B cell (primary cell): ENCODE measurements at regions not wholly inside any gene's neighbourhood (a gene's known extent, or its start where the extent isn't known, plus 50 kb on each side); places are given as distances from the start of the nearest gene placed in this dataset.

Source experiments
- ATAC-seq: fragments of 200-7000 bp; cut with Tn5 transposase; one replicate; pipeline ENCODE4 v1.10.0; 2021; ENCODE audit warnings: low read depth, mild to moderate bottlenecking, moderate number of reproducible peaks, moderate library complexity
- CTCF ChIA-PET: fragments of 350-600 bp; sonication (Branson Sonifier 250); formaldehyde crosslinking; loops from one replicate; lab custom pipeline; 2021; ENCODE audit warnings: antibody characterized with exemption, inconsistent platforms; lab: Charles Lee
- POLR2A ChIA-PET: fragments of 350-600 bp; sonication (Branson Sonifier 250); formaldehyde crosslinking; loops from one replicate; lab custom pipeline; 2021; ENCODE audit warnings: antibody characterized with exemption; lab: Charles Lee
- DNase-seq: peaks from one replicate; pipeline ENCODE4 v3.0.0; 2013
- H2AFZ ChIP-seq: 2 replicates; pipeline ENCODE4 v1.6.1; 2012; ENCODE audit warnings: mild to moderate bottlenecking, low read depth, low read length; ENCODE audit not compliant: insufficient read depth, poor library complexity, severe bottlenecking
- H3K27ac ChIP-seq, 2 donors: 1 replicate in 1 of 2; 2 replicates in 1 of 2; pipeline ENCODE4 v1.5.1; 2012 to 2013; ENCODE audit warnings: low read length in 2 of 2, mild to moderate bottlenecking in 2 of 2, moderate library complexity in 1 of 2
- H3K27me3 ChIP-seq, 4 experiments: fragments of 200-600 bp in 1 of 4; sonication (generic) in 1 of 4; replicated peaks in 1 of 4; 1 replicate in 2 of 4; 2 replicates in 2 of 4; pipeline versions ENCODE4 v1.6.1 to v1.7.0; 2013 to 2016; ENCODE audit warnings: low read length in 3 of 4, mild to moderate bottlenecking in 2 of 4, mixed read lengths in 1 of 4, moderate library complexity in 1 of 4; ENCODE audit not compliant: insufficient read depth in 4 of 4, control insufficient read depth in 3 of 4; ENCODE audit errors: control extremely low read depth in 1 of 4
- H3K36me3 ChIP-seq, 2 experiments: replicated peaks in 1 of 2; 1 replicate in 1 of 2; 2 replicates in 1 of 2; pipeline versions ENCODE4 v1.6.1 to v1.7.1; 2013; ENCODE audit warnings: low read length in 1 of 2; ENCODE audit not compliant: insufficient read depth in 2 of 2, control insufficient read depth in 1 of 2; ENCODE audit errors: control extremely low read depth in 1 of 2, extremely low read depth in 1 of 2
- H3K4me1 ChIP-seq, 2 donors: fragments of 200-600 bp in 1 of 2; sonication (generic) in 1 of 2; 1 replicate in 1 of 2; 2 replicates in 1 of 2; pipeline versions ENCODE4 v1.5.1 to v1.6.1; 2013 to 2017; ENCODE audit warnings: low read length in 2 of 2; ENCODE audit not compliant: control insufficient read depth in 2 of 2, insufficient read depth in 2 of 2
- H3K4me2 ChIP-seq: replicated peaks from 2 replicates; pipeline ENCODE3; 2012; ENCODE audit warnings: mild to moderate bottlenecking, low read depth, low read length; ENCODE audit not compliant: poor library complexity, severe bottlenecking
- H3K4me3 ChIP-seq, 5 experiments: fragments of 200-600 bp in 1 of 5; sonication (generic) in 1 of 5; 1 replicate in 3 of 5; 2 replicates in 2 of 5; pipeline versions ENCODE4 v1.5.1 to v1.7.0; 2011 to 2016; ENCODE audit warnings: low read length in 4 of 5, mild to moderate bottlenecking in 4 of 5, low read depth in 2 of 5, control low read depth in 1 of 5, moderate library complexity in 1 of 5; ENCODE audit not compliant: insufficient read depth in 1 of 5; ENCODE audit errors: control extremely low read depth in 1 of 5, extremely low read depth in 1 of 5
- H3K79me2 ChIP-seq: fragments of 200-600 bp; sonication (generic); one replicate; pipeline ENCODE4 v1.6.0; 2016; ENCODE audit warnings: low read length; ENCODE audit not compliant: control insufficient read depth, insufficient read depth
- H3K9ac ChIP-seq: fragments of 200-600 bp; sonication (generic); 2 replicates; pipeline ENCODE4 v1.6.1; 2017; ENCODE audit warnings: mild to moderate bottlenecking, low read length, moderate library complexity
- H3K9me3 ChIP-seq, 3 donors: one replicate each; pipeline versions ENCODE4 v1.6.1 to v1.7.1; 2013; ENCODE audit warnings: low read length in 2 of 3; ENCODE audit not compliant: control insufficient read depth in 2 of 3, insufficient read depth in 1 of 3; ENCODE audit errors: control extremely low read depth in 1 of 3
- H4K20me1 ChIP-seq: 2 replicates; pipeline ENCODE4 v1.6.0; 2012; ENCODE audit warnings: mild to moderate bottlenecking, low read length; ENCODE audit not compliant: insufficient read depth, control insufficient read depth, poor library complexity, severe bottlenecking
- H3K27ac Mint-ChIP-seq: one replicate; pipeline ENCODE4 v1.8.0; 2021; ENCODE audit warnings: mixed read lengths
- H3K27me3 Mint-ChIP-seq: one replicate; pipeline ENCODE4 v1.8.0; 2021; ENCODE audit warnings: mixed read lengths
- H3K4me1 Mint-ChIP-seq: one replicate; pipeline ENCODE4 v1.8.0; 2021; ENCODE audit warnings: mixed read lengths
- H3K4me3 Mint-ChIP-seq: one replicate; pipeline ENCODE4 v1.8.0; 2021; ENCODE audit warnings: mixed read lengths
- H3K9me3 Mint-ChIP-seq: one replicate; pipeline ENCODE4 v1.8.0; 2022; ENCODE audit warnings: mixed read lengths; ENCODE audit not compliant: insufficient read depth
- CTCF ChIP-seq: fragments of 200-600 bp; IDR thresholded peaks from one replicate; pipeline ENCODE4 v1.8.0; 2022; ENCODE audit warnings: antibody characterized with exemption, mild to moderate bottlenecking
- EZH2 ChIP-seq: IDR thresholded peaks from 2 replicates; pipeline ENCODE4 v1.6.1; 2012; ENCODE audit warnings: borderline replicate concordance, low read depth, mild to moderate bottlenecking, moderate library complexity, low read length; ENCODE audit not compliant: insufficient read depth, poor library complexity, severe bottlenecking
- WGBS: methylation state at CpG from one replicate; pipeline ENCODE4 v1.1.5; 2013; ENCODE audit warnings: missing lambda C conversion rate; ENCODE audit not compliant: insufficient coverage; 5-methylcytosine and 5-hydroxymethylcytosine counted together
- intact Hi-C: fragments of 100-400 bp; cut with micrococcal nuclease; formaldehyde crosslinking; loops from one replicate; pipeline ENCODE4 v1.10.0; 2022

- intact Hi-C loops, result no loop called here
- no peak overlapping the region for H3K9ac ChIP-seq
- no peaks in the 10 kb centered on the region for H3K36me3 ChIP-seq
- H3K27me3 ChIP-seq, result no peaks in the 10 kb centered on the region
- ChIA-PET POLR2A (no interaction called here), CTCF (no interaction called here)
- no peak for TF ChIP-seq EZH2
- TF ChIP-seq CTCF, result no peak
- H3K4me2 ChIP-seq, result no peak overlapping the region
- peaks cover 0 to 14% (median 0%) of the 10 kb centered on the region in 3 donors for H3K9me3 ChIP-seq
- Mint-ChIP-seq H3K4me1 (no peaks in the 10 kb centered on the region), H3K9me3 (peaks cover 9% of the 10 kb centered on the region), H3K27ac (no peak overlapping the region), H3K4me3 (no peak overlapping the region), H3K27me3 (no peaks in the 10 kb centered on the region)
- H3K4me1 ChIP-seq, result no peaks in the 10 kb centered on the region
- H3K79me2 ChIP-seq, result no peaks in the 10 kb centered on the region
- no peak overlapping the region for H3K4me3 ChIP-seq
- no peak overlapping the region for H3K27ac ChIP-seq
- DNase-seq (no peak), ATAC-seq (no peak)
- H4K20me1 ChIP-seq, result no peaks in the 10 kb centered on the region
- no peak overlapping the region for H2AFZ ChIP-seq
- no CpG with 5 or more reads among the region's 3 CpGs for WGBS
These were observed 976.1 kb upstream of the MAP3K7 start for GRCh38 chr6:91562955-91563354.

- H3K4me3 ChIP-seq, result no peak overlapping the region
- H2AFZ ChIP-seq, result no peak overlapping the region
- TF ChIP-seq EZH2, result no peak
- TF ChIP-seq CTCF, result no peak
- CTCF ChIA-PET, result no interaction called here
- H3K9me3 ChIP-seq, result peaks cover 0 to 11% (median 0%) of the 10 kb centered on the region in 3 donors
- ATAC-seq (no peak), DNase-seq (no peak)
- H3K4me2 ChIP-seq, result no peak overlapping the region
- H3K27me3 ChIP-seq, result no peaks in the 10 kb centered on the region
- H3K4me1 ChIP-seq, result no peaks in the 10 kb centered on the region
- H3K9ac ChIP-seq, result no peak overlapping the region
- no peak overlapping the region for H3K4me3 Mint-ChIP-seq
- no peaks in the 10 kb centered on the region for H3K4me1 Mint-ChIP-seq
- no peaks in the 10 kb centered on the region for H3K36me3 ChIP-seq
- peaks cover 9% of the 10 kb centered on the region for H3K9me3 Mint-ChIP-seq
- no peak overlapping the region for H3K27ac Mint-ChIP-seq
- no peaks in the 10 kb centered on the region for H3K79me2 ChIP-seq
- no peak overlapping the region for H3K27ac ChIP-seq
- no peaks in the 10 kb centered on the region for H4K20me1 ChIP-seq
- H3K27me3 Mint-ChIP-seq, result no peaks in the 10 kb centered on the region
- POLR2A ChIA-PET, result no interaction called here
- 100% methylated on average over 2 of the region's 3 CpGs for WGBS
- intact Hi-C loops, result no loop called here
These were observed 973.5 kb upstream of the MAP3K7 start for GRCh38 chr6:91560409-91560808.
